HEK293 (cell line): ENCODE measurements at regions not wholly inside any gene's neighbourhood (a gene's known extent, or its start where the extent isn't known, plus 50 kb on each side); places are given as distances from the start of the nearest gene placed in this dataset.
"Not testable (repeated sequence)": the region's sequence is repeated elsewhere in the genome, so short reads cannot be mapped to it uniquely, and the experiment has no call there.

Source experiments
- CTCF ChIA-PET: fragments of 350-600 bp; formaldehyde crosslinking; extraction: SDS; loops from one replicate; lab custom pipeline; 2021; ENCODE audit warnings: antibody characterized with exemption; lab: Yijun Ruan, JAX
- POLR2A ChIA-PET: fragments of 300-600 bp; formaldehyde crosslinking; extraction: SDS; loops from one replicate; lab custom pipeline; 2020; ENCODE audit warnings: antibody characterized with exemption, inconsistent platforms; lab: Yijun Ruan, JAX
- H3K27ac ChIP-seq: fragments of 200-500 bp; sonication (Bioruptor generic); 2 replicates; pipeline ENCODE4 v1.5.1; 2014; ENCODE audit warnings: low read depth, low read length, control low read depth, inconsistent platforms; ENCODE audit errors: extremely low read depth
- H3K36me3 ChIP-seq, 2 experiments: fragments of 200-500 bp in 1 of 2; sonication (Bioruptor generic) in 1 of 2; 1 replicate in 1 of 2; 2 replicates in 1 of 2; pipeline ENCODE4 v1.5.1; 2014 to 2017; ENCODE audit warnings: inconsistent platforms in 2 of 2, low read length in 2 of 2; ENCODE audit not compliant: control insufficient read depth in 2 of 2, insufficient read depth in 1 of 2
- H3K4me1 ChIP-seq: fragments of 200-500 bp; sonication (Bioruptor generic); 2 replicates; pipeline ENCODE4 v1.5.1; 2014; ENCODE audit warnings: mild to moderate bottlenecking, low read length, inconsistent platforms; ENCODE audit not compliant: control insufficient read depth, insufficient read depth
- H3K4me3 ChIP-seq: 2 replicates; pipeline ENCODE4 v1.5.1; 2011; ENCODE audit warnings: low read depth, mild to moderate bottlenecking, control low read depth, low read length, moderate library complexity
- H3K9me3 ChIP-seq: fragments of 200-500 bp; sonication (Bioruptor generic); 2 replicates; pipeline ENCODE4 v1.5.1; 2014; ENCODE audit warnings: low read depth, low read length, inconsistent platforms; ENCODE audit not compliant: control insufficient read depth, insufficient read depth
- MZF1 ChIP-seq: fragments of 450-650 bp; formaldehyde crosslinking; IDR thresholded peaks from 2 replicates; pipeline ENCODE4 v1.5.1; 2017; ENCODE audit warnings: missing biosample characterization, missing genetic modification characterization, borderline replicate concordance
- SP3 ChIP-seq: fragments of 450-650 bp; formaldehyde crosslinking; IDR thresholded peaks from 2 replicates; pipeline ENCODE4 v1.5.1; 2016; ENCODE audit warnings: missing biosample characterization, missing genetic modification characterization
- ZBTB1 ChIP-seq: fragments of 450-650 bp; formaldehyde crosslinking; IDR thresholded peaks from 2 replicates; pipeline ENCODE4 v1.5.1; 2016; ENCODE audit warnings: missing biosample characterization, missing genetic modification characterization
- ZBTB17 ChIP-seq: fragments of 450-650 bp; formaldehyde crosslinking; IDR thresholded peaks from 2 replicates; pipeline ENCODE4 v1.5.1; 2016; ENCODE audit warnings: missing biosample characterization, missing genetic modification characterization
- ZBTB21 ChIP-seq: fragments of 450-650 bp; formaldehyde crosslinking; IDR thresholded peaks from 2 replicates; pipeline ENCODE4 v1.5.1; 2017; ENCODE audit warnings: missing biosample characterization, missing genetic modification characterization
- ZFP41 ChIP-seq: fragments of 450-650 bp; formaldehyde crosslinking; IDR thresholded peaks from 2 replicates; pipeline ENCODE4 v1.5.1; 2016; ENCODE audit warnings: missing biosample characterization, missing genetic modification characterization, borderline replicate concordance
- ZNF394 ChIP-seq: fragments of 450-650 bp; formaldehyde crosslinking; IDR thresholded peaks from 2 replicates; pipeline ENCODE4 v1.5.1; 2016; ENCODE audit warnings: missing biosample characterization, missing genetic modification characterization, mild to moderate bottlenecking, moderate library complexity, borderline replicate concordance
- ZNF423 ChIP-seq: fragments of 450-650 bp; formaldehyde crosslinking; IDR thresholded peaks from 2 replicates; pipeline ENCODE4 v1.5.1; 2016; ENCODE audit warnings: missing biosample characterization, missing genetic modification characterization
- ZNF48 ChIP-seq: fragments of 450-650 bp; formaldehyde crosslinking; IDR thresholded peaks from 2 replicates; pipeline ENCODE4 v1.5.1; 2016; ENCODE audit warnings: missing biosample characterization, missing genetic modification characterization
- ZNF624 ChIP-seq: fragments of 450-650 bp; formaldehyde crosslinking; IDR thresholded peaks from 2 replicates; pipeline ENCODE4 v1.5.1; 2017; ENCODE audit warnings: missing biosample characterization, missing genetic modification characterization
- ZNF768 ChIP-seq: fragments of 450-650 bp; formaldehyde crosslinking; IDR thresholded peaks from 2 replicates; pipeline ENCODE4 v1.5.1; 2018; ENCODE audit warnings: missing biosample characterization, mild to moderate bottlenecking, missing genetic modification characterization
- TF ChIP-seq, protein P1 (sequence below): fragments of 450-650 bp; formaldehyde crosslinking; IDR thresholded peaks from 2 replicates; pipeline ENCODE4 v1.5.1; 2016; ENCODE audit warnings: missing biosample characterization, missing genetic modification characterization, low read depth

DNA sequence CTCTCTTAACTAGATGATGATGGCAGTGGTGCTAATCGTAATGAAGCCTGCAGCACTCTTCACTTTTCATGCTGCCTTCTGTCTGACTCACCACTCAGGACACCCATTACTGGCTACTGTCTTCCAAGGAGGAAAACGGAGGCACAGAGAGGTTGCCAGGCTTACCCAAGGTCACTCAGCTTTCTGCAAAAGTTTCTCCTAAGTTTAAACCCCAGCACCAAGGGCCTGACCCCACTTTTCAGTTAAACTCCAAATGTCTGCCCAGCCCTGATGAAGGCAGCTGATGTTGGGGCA is 78.1 kb upstream of the RUNX3 start:
- no peak overlapping the region for H3K27ac ChIP-seq
- no peaks in the 10 kb centered on the region for H3K9me3 ChIP-seq
- no peaks in the 10 kb centered on the region for H3K36me3 ChIP-seq
- H3K4me3 ChIP-seq = no peak overlapping the region
- POLR2A ChIA-PET = interaction anchor here (0.6 kb wide), 1 partner anchor 794 kb away, joined by 3 read pairs; no protein-coding TSS in a partner anchor
- TF ChIP-seq ZBTB1 (tag by site-specific recombination) (no peak), ZNF768 (tag by site-specific recombination) (peak; percentile 67; the same call in 1 of the 2 replicates)
- TF ChIP-seq, all 188 proteins: peak for 1
- CTCF ChIA-PET = interaction anchor here (0.9 kb wide), 1 partner anchor 161 kb away, joined by 3 read pairs; no protein-coding TSS in a partner anchor
- H3K4me1 ChIP-seq = no peaks in the 10 kb centered on the region

DNA sequence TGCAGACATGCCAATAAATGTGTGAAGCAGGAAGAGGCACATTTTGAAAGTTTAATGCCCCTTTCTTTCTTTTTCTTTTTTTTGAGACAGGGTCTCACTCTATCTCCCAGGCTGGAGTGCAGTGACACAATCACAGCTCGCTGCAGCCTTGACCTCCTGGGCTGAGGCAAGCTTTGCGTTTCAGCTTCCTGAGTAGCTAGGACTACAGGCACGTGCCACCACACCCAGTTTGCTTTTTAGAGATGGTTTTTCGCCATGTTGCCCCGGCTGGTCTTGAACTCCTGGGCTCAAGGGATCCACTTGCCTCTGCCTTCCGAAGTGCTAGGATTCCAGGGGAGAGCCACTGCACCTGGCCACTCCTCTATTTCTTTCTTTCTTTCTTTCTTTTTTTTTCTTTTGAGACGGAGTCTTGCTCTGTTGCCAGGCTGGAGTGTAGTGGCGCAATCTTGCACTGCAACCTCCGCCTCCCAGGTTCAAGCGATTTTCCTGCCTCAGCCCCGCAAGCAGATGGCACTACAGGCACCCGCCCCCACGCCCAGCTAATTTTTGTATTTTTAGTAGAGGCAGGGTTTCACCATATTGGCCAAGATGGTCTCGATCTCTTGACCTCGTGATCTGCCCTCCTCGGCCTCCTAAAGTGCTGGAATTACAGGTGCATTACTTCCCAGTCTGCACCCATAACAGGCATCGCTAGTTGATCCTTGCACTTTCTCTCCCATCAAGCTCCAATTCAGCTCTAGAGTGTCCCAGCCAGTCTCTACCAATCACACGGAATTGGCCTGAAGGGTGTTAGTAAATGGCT is 77.5 kb upstream of the RUNX3 start:
- H3K27ac ChIP-seq, H3K36me3 ChIP-seq, H3K4me3 ChIP-seq, H3K9me3 ChIP-seq, POLR2A ChIA-PET, H3K4me1 ChIP-seq: not testable (repeated sequence)
- CTCF ChIA-PET = interaction anchor here (0.9 kb wide), 1 partner anchor 160 kb away, joined by 3 read pairs; no protein-coding TSS in a partner anchor
- peak; percentile 94 for TF ChIP-seq ZBTB17 (tag by site-specific recombination)

DNA sequence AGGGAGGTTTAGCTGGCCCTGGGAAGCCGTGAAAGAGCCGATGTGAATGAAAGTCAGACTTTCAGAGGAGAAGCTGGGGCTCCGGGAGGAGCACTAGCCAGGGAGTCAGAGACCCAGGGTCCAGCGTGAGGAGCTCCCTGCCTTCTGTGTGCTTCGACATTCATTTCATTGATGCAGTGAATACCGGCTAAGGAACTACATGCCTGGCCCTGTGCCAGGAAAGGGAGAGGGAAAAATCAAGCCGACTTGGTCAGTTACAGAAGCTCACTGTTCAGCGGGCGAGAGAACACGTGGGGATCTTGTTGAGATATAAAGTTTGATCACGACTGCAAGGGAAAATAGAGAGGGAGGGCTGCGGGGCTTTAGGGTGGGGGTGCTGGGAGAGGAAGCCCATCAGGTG is 76.7 kb upstream of the RUNX3 start:
- Histone ChIP-seq H3K4me1 (no peaks in the 10 kb centered on the region), H3K36me3 (no peaks in the 10 kb centered on the region), H3K4me3 (no peak overlapping the region), H3K27ac (no peak overlapping the region), H3K9me3 (no peaks in the 10 kb centered on the region)
- TF ChIP-seq ZNF48 (tag by site-specific recombination) = no peak
- TF ChIP-seq ZNF394 (tag by site-specific recombination) = peak; percentile 62; the same call in 1 of the 2 replicates
- POLR2A ChIA-PET = no interaction called here
- CTCF ChIA-PET = no interaction called here

DNA sequence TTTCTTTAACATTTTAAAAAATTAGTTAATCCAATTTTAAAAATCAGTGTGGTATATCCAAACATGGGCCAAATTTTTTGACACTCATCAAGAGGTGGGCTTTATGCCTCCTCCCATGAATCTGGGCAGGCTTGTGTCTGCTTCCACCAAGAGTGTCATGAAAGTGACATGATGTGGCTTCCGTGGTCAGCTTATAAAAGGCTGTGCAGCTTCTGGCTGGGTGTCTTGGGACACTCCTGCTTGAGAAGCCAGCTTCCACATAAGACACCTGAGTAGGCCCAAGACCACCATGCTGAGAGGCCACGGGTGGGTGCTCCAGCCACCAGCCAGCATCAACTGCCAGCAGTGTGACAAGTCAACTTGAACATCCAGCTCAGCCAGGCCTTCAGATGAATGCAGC is 74.3 kb upstream of the RUNX3 start:
- Histone ChIP-seq H3K27ac (no peak overlapping the region), H3K36me3 (no peaks in the 10 kb centered on the region), H3K4me3 (no peak overlapping the region), H3K9me3 (no peaks in the 10 kb centered on the region), H3K4me1 (no peaks in the 10 kb centered on the region)
- POLR2A ChIA-PET = no interaction called here
- no peak for TF ChIP-seq MZF1 (tag by site-specific recombination)
- no peak for TF ChIP-seq ZNF624 (tag by site-specific recombination)
- TF ChIP-seq ZFP41 (tag by site-specific recombination) = no peak
- no peak for TF ChIP-seq ZBTB21 (tag by site-specific recombination)
- TF ChIP-seq, protein P1, sequence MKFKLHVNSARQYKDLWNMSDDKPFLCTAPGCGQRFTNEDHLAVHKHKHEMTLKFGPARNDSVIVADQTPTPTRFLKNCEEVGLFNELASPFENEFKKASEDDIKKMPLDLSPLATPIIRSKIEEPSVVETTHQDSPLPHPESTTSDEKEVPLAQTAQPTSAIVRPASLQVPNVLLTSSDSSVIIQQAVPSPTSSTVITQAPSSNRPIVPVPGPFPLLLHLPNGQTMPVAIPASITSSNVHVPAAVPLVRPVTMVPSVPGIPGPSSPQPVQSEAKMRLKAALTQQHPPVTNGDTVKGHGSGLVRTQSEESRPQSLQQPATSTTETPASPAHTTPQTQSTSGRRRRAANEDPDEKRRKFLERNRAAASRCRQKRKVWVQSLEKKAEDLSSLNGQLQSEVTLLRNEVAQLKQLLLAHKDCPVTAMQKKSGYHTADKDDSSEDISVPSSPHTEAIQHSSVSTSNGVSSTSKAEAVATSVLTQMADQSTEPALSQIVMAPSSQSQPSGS (tag by site-specific recombination) = no peak
- TF ChIP-seq ZNF423 (tag by site-specific recombination) = no peak
- no peak for TF ChIP-seq SP3
- CTCF ChIA-PET = interaction anchor here (0.5 kb wide), 1 partner anchor 120 kb away, joined by 3 read pairs; no protein-coding TSS in a partner anchor
